Left cardiac atrium (tissue), 4 donors: ENCODE measurements at regions not wholly inside any gene's neighbourhood (a gene's known extent, or its start where the extent isn't known, plus 50 kb on each side); places are given as distances from the start of the nearest gene placed in this dataset.
"Not testable (repeated sequence)": the region's sequence is repeated elsewhere in the genome, so short reads cannot be mapped to it uniquely, and the experiment has no call there.

Experiments used
- ATAC-seq, 2 donors: fragments of 200-7000 bp; cut with Tn5 transposase; one replicate each; pipeline ENCODE4 v1.9.1; 2020; ENCODE audit warnings: mild to moderate bottlenecking in 2 of 2, moderate library complexity in 2 of 2
- DNase-seq: peaks from one replicate; pipeline ENCODE4 v3.0.0-alpha.2; 2020
- intact Hi-C, 2 donors: fragments of 100-400 bp; cut with DNase I; formaldehyde crosslinking; loops; one replicate each; pipeline versions ENCODE4 v1.14.1 to v1.15.1; 2022 to 2023
- donor health status: DM: no; HTN: yes; CAD: no.
- donor health status: DM: no; HTN: yes; CAD: no; lungs with severe emphysema.
- donor health status: DM: yes; HTN: yes; CAD: no.
- donor health status: Dilated cardiomyopathy.

DNA sequence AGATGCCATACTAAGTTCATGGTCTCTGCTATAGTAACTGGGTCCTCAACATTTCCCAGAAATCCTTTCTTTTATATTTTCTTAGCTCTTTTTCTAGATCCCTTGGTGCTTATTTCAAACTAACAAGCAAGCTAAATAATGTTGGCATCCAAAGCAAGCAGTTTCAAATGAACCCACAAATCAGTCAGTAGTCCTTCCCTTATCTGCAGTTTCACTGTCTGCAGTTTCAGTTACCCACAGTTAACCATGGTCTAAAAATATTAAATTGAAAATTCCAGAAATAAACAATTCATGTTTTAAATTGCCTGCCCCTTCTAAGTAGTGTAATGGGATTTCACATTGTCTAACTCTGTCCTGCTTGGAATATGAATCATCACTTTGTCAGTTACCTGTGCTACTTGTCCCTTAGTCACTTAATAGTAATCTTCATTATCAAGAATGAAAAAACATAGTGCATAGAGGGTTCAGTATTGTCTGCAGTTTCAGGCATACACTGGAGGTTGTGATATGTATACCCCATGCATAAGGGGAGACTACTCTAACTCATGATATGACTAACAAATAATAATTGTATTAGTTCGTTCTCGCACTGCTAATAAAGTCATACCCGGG, 633.7 kb downstream of the MECOM start:
- ATAC-seq (no peak), DNase-seq (no peak)
- intact Hi-C loops, result no loop called here

DNA sequence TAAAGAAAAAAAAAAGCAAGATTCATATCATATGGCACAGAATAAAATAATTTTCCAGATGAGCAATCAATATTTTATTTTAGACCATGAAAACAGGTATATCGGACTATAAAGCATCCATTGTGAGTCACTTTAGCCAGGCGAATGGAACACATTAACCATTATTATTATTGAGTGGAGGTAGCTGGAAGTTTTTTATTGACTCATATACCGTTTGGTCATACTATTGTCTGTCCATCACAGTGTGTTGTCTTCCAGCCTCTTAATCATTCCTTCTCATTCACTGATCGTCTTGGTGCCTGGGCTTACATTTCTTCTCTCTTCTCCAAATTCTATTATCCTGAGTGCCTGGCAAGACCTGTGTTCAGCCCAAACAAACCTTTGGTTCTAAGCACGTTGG, 634.8 kb downstream of the MECOM start:
- DNase-seq (no peak), ATAC-seq (no peak)
- intact Hi-C loops, result no loop called here

DNA sequence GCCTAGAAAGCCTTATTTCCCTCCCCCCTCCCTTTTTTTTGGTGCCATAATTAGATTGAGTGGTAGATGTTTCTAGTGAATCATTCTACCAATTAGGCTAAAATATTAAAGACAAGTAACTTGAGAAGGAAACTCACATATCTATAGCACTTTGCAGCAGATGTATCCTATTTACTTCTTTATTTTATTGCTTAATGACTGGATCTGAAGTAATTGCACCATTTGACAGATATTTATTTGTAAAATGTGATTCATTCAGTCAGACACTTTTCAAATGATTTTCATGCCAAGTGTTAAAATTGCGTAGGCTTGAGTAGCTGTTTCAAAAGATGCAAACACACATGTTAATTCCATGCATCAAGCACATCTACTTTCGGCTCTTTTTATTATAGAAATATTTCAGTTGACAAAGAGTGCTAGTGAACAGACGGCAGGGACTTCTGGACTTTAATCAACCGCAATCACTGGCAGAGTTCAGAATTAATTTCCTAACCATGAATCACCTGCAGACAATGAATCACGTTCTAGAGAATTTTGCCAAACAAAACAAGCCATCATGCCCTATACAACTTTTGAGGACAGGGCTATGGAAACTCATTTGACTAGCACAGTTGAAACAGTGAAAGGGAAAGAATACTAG, 636.8 kb downstream of the MECOM start:
- peak in 1 of 2 donors; percentile 76 for ATAC-seq
- DNase-seq, result no peak
- intact Hi-C loops, result no loop called here

DNA sequence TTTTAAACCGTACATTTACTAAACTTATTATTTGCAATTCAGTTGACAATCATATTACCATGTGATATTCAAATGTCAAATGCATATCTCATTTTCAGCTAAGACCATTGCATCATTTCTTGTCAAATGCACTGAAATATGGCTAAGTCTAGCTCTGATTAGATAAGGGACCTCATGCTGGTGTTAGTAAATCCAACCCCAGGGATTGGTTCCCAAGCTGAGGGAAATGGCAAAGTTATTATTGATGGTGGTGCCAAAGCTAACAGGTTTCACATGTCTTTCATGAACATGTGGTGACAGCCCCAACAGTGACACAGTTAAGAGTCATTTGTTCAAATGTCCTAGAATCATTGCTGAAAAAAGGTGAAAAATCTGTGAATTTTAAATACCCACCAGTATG, 641.1 kb downstream of the MECOM start:
- intact Hi-C loops, result no loop called here
- ATAC-seq (no peak), DNase-seq (no peak)

DNA sequence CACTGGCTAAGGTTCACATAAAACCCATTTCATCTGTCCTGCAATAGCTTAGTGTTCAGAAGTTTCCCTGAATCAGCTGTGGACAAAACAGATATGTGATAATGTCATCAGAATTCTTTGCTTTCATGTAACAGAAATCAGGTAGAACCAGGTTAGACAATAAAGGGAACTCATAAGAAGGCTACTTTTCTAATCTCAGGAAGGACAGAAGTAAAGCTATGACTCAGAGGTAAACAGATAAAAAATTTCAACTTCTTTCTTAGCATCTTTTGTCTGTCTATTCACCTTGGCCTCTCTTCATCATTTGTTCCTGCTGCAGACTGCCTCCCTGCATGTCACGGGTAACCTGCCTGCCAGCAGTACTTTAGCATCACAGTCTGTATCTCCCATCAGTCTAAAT, 643.1 kb downstream of the MECOM start:
- DNase-seq, result no peak
- intact Hi-C loops, result no loop called here
- ATAC-seq, result no peak

DNA sequence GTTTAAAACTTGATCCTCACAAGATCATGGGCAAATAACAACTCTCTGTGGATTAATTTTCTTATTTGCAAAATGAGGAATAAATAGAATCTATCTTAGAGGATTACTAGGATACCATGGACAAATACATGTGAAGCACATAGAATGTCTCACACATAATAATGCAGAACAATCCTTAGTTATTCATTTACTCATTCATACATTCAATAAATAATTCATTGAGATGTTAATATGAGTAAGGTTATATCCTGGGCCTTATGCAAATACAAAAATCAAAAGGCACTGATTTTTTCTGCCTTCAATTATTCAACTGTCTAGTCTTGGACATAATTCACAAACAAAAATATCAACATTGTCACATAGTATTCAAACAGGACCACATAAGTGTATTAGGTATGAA, 654.1 kb downstream of the MECOM start:
- intact Hi-C loops, result no loop called here
- ATAC-seq (no peak), DNase-seq (no peak)

DNA sequence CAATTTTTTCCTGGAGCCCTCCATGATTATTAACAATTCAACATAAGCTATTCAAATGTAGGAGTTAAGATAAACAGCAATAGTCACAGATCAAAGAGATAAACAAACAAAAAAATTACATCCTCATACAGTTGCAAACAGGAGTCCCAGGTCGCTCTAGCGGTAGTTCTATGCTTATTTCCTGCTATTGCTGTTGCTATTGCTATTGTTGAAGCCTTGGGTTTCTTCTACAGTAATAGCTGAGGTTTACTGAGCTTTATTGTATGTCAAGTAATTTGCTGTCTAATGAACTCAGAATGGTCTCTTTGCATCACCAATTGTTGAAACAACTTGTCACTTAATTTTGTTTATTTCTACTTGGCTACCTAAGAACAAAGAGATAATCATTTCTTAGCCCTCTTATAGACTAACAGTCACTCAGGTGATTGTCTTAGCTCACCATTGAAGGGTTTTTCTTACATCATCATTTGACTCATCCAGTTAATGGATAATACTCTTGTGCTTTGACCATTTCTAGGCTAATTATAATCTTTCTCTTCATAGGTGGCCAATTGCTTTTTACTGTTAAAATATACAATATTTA, 654.6 kb downstream of the MECOM start:
- no peak for ATAC-seq
- DNase-seq, result no peak
- intact Hi-C loops, result no loop called here

DNA sequence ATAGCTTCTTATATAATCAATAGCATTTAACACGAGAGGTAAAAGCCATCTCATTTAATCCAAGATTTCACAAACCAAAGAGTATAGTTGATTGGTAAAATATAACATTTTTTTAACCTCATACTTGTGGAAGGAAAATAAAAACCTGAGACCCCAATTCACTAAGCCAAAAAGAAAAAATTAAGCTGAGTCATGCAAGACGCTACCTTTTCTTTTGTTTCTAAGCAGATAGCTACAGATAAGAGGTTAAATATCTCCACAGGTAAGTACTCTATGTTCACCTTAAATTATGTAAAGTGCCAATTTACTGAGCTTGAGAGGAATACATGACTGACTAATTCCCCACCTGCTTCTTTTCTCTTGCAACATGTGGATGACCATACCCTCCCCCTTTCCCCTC, 656.4 kb downstream of the MECOM start:
- intact Hi-C loops, result no loop called here
- no peak for ATAC-seq
- no peak for DNase-seq

DNA sequence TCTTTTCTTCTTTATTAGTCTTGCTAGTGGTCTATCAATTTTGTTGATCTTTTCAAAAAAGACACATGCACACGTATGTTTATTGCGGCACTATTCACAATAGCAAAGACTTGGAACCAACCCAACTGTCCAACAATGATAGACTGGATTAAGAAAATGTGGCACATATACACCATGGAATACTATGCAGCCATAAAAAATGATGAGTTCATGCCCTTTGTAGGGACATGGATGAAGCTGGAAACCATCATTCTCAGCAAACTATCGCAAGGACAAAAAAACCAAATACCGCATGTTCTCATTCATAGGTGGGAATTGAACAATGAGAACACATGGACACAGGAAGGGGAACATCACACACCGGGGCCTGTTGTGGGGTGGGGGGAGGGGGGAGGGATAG, 657.1 kb downstream of the MECOM start:
- intact Hi-C loops, DNase-seq, ATAC-seq: not testable (repeated sequence)

DNA sequence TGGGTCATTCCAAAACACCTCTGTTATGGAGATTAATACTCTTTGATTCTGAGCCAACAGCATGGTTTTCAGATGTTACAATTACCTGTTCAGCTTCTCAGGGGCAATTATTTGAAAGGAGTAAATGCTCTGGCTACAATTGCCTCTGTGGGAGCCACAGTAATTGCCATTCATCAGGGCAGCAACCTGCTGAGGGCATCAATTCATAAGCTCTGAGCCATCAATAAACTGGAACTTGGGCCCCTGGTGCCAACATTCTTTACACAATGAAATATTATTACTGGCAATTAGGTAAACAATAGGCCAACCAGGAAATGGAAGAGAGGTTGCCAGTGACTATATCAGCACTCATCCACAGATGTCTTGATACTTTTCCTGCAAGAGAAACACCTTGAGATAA, 660.8 kb downstream of the MECOM start:
- no peak for ATAC-seq
- intact Hi-C loops, result no loop called here
- DNase-seq, result no peak

DNA sequence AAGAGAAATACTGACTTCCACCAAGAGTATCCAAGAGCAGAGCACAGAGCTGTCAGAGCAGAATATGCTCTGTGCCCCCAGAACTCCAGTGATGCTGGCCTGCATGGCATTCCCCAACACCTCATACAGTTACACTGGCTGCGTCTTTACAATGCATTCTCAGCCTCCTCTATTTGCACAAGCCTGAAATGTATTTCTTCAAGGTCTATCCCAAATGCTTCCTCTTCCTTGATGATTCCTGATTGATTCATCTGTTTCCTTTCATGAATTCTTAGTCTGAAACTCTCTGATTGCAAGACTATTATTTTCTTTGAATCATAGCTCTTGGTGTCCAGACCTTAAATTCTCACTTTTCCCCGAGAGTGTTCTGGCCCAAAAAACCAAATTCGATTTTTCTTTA, 664.7 kb downstream of the MECOM start:
- intact Hi-C loops, result no loop called here
- ATAC-seq, result no peak
- no peak for DNase-seq

DNA sequence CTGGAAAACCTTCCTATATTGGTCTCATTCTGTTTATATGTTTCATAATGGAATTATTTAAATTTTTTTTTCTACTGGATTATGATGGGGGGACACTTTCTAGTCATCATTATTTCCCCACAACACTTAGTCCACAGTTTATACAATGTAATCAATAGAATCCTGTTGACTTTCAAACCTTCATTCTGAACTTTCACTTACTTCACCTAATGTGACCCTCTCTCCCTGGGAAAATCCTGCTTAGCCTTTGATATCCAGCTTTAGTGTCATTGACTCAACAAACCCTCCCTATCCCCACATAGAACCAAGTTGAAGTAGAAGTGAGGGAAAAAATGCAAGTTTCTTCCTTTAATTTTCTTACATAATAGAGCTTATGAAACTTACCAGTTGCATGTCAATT, 666.0 kb downstream of the MECOM start:
- DNase-seq (no peak), ATAC-seq (no peak)
- intact Hi-C loops, result no loop called here

DNA sequence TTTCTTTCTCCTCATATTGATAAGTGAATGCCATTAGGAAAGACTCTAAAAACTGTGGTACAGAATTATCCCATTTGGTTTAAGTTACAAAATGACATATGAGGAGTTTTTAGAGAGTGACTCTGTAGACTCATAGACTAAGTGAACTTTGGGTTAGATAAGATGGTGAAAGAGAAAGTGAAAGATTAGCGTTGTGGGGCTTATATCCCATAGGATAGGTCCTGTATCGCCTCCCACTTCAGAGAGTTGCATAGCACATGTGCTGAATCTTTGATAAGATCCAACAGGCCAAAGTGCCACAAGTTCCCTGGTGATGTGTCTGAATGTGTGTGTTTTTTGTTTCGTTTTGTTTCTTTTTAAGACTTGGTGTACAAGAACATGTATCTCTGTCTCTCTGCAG, 666.9 kb downstream of the MECOM start:
- no peak for ATAC-seq
- intact Hi-C loops, result no loop called here
- no peak for DNase-seq

DNA sequence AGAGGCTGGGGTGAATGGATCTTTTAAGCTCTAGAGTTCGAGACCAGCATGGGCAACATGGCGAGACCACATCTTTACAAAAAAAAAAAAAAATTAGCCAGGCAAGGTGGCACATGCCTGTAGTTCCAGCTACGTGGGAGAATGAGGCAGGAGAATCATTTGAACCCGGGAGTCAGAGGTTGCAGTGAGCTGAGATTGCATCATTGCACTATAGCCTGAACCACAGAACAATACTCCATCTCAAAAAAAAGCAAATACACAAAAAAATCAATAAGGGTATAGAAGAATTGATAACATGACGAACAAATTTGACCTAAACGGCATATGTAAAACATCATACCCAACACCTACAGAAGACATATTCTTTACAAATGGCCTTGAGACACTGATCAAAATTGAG, 668.4 kb downstream of the MECOM start:
- intact Hi-C loops, result no loop called here
- no peak for ATAC-seq
- no peak for DNase-seq

DNA sequence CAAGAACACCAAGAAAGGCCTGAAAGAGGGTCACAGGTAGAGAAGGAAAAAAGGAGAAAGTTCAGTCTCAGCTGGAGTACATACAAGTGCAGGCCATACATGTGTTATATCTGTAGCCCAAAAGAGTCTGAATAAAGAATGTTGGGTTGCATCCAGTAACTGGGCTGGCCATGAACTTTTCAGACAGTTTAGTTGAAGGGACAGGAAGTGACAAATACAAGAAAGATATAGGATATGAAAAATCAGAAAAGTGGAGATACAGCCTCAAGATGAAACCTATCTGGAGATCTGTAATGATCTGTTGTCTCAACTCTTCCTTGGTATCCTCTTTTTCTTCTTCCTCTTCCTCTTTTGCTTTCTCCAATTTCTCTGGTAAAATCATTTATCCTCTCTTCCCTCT, 671.7 kb downstream of the MECOM start:
- DNase-seq, result no peak
- no peak for ATAC-seq
- intact Hi-C loops, result no loop called here

DNA sequence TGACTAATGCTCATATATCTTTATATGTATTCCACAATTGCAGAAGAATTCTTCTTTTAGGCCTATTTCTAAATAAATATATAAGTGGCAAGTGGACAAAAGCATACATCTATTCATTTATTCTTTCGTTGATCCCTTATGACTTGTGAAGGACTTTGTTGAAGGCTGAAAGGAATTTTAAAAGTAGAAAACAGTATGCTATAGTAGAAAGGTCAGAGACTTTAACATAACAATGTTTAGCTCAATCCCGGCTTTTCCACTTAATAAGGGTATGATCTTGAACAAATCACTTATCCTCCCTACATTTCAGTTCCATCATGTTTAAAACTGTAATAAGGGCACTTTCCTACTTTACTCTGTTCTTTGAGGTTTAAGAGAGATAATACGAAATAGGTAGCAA, 672.9 kb downstream of the MECOM start:
- DNase-seq (no peak), ATAC-seq (no peak)
- intact Hi-C loops, result no loop called here

DNA sequence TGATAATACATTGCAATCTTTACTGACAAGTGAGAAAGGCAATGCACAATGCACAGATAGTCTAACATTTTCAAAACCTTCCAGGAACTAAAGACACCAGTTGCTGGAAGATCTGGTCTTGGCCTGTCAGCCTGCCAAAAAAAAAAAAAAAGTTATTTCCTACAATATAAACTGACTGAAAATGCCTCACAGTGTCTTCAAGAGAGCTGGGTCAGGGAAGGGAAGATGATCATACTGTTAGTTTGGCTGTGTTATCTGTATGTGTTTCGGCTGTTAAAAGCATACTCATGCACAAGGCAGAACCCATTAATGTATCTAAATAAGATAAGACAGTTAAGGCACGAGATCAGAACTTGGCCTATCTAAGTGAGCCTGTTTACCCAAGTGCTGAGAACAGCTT, 673.4 kb downstream of the MECOM start:
- ATAC-seq, result peak in 1 of 2 donors; percentile 26
- no peak for DNase-seq
- intact Hi-C loops, result no loop called here

DNA sequence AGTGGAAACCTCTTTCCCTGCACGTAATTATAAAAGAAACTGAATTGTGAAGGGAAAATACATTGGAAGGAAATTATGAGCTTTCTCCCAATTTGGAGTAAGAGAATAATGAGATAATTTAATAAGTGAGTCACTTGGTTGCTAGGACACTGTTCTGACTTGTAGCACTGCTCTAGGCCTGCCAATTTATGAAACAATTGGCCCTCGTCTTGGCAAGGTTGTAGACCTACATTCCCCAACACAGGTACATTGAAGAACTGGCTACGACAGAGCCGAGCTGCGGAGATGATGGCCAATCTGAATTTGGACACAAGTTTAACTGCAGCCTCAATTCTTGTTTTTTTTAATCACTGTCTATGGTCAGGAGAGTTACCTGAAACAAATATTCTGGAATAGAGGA, 674.1 kb downstream of the MECOM start:
- no peak for DNase-seq
- intact Hi-C loops, result no loop called here

DNA sequence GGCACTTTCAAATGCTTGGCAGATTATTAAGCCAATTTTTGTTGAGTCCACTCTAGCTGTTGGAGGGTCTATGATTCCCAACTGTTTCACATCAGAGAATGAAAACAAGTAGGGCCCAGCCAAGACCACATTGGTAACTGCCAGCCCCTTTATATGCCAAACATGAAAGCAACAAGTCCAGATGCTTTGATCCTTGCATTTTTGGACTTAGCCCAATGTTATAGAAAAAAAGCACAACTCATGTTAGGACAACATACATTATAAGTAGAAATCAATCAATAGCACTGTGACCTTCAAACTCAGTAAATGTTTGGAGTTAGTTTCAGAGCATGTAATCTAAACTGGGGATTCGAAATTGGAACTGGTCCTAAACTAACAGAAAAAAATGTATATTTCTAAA, 674.7 kb downstream of the MECOM start:
- DNase-seq (no peak), ATAC-seq (no peak)
- intact Hi-C loops, result no loop called here

More for the DNA sequence above, 674.1 kb downstream of the MECOM start:
- ATAC-seq, result peak in 1 of 2 donors; percentile 49

DNA sequence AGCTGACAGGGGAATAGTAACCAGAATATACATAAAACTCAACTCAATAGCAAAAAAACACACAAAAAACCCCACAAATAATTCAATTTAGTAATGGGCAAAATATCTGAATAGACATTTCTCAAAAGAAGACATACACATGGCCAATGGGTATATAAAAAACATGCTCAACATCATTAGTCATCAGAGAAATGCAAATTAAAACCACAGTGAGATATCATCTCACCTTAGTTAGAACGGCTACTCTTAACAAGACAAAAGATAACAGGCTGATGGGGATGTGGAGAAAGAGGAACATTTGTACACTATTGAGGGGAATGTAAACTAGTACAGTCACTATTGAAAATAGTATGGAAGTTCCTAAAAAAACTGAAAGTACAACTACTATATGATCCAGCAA, 678.6 kb downstream of the MECOM start:
- intact Hi-C loops, result no loop called here
- DNase-seq (no peak), ATAC-seq (no peak)

DNA sequence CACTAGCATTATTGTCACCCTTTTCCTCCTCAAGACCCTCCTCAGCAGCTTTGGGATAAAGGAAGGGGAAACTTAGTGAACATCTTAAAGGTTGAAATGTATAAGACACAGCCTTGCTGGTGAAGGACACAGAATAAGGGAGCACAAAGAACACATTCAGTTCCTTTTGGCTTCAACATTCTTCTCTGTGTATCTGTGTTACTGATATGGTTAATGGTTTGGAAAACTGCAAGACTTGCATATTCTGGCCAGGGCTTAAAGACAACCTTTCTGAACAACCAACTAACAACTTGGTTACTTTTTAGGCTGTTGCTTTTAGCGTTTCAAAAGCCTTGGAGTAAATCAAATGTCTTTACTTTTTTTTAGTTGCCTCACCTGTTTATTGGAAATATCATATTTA, 680.5 kb downstream of the MECOM start:
- intact Hi-C loops, result no loop called here
- DNase-seq (no peak), ATAC-seq (no peak)
